Activated CD8-positive, alpha-beta T cell treated with anti-CD3 and anti-CD28 coated beads for 36 hours (primary cell): ENCODE measurements at regions not wholly inside any gene's neighbourhood (a gene's known extent, or its start where the extent isn't known, plus 50 kb on each side); places are given as distances from the start of the nearest gene placed in this dataset.

Source experiments
- ATAC-seq: fragments of 200-7000 bp; cut with Tn5 transposase; one replicate; pipeline ENCODE4 v1.10.0; 2021; ENCODE audit warnings: mild to moderate bottlenecking, moderate library complexity
- CTCF ChIA-PET: fragments of 350-600 bp; sonication (Branson Sonifier 250); formaldehyde crosslinking; loops from one replicate; lab custom pipeline; 2021; ENCODE audit warnings: antibody characterized with exemption; lab: Charles Lee
- POLR2A ChIA-PET: fragments of 350-600 bp; sonication (Branson Sonifier 250); formaldehyde crosslinking; loops from one replicate; lab custom pipeline; 2021; ENCODE audit warnings: antibody characterized with exemption; lab: Charles Lee
- DNase-seq: peaks from one replicate; pipeline ENCODE4 v3.0.0-alpha.2; 2020
- H3K27ac Mint-ChIP-seq: one replicate; pipeline ENCODE4 v1.8.0; 2021; ENCODE audit warnings: mild to moderate bottlenecking, mixed read lengths
- H3K27me3 Mint-ChIP-seq: one replicate; pipeline ENCODE4 v1.8.0; 2021; ENCODE audit warnings: mixed read lengths
- H3K36me3 Mint-ChIP-seq: one replicate; pipeline ENCODE4 v1.8.0; 2021; ENCODE audit warnings: low read depth, mixed read lengths
- H3K4me1 Mint-ChIP-seq: one replicate; pipeline ENCODE4 v1.8.0; 2021; ENCODE audit warnings: low read depth, mixed read lengths
- H3K4me3 Mint-ChIP-seq: one replicate; pipeline ENCODE4 v1.8.0; 2021; ENCODE audit warnings: mild to moderate bottlenecking, moderate library complexity, mixed read lengths
- H3K9me3 Mint-ChIP-seq: one replicate; pipeline ENCODE4 v1.8.0; 2021; ENCODE audit warnings: mixed read lengths
- intact Hi-C: fragments of 100-400 bp; cut with micrococcal nuclease; formaldehyde crosslinking; loops from one replicate; pipeline ENCODE4 v1.10.0; 2022
- TF ChIP-seq, protein P1 (sequence below): fragments of 200-600 bp; IDR thresholded peaks from one replicate; pipeline ENCODE4 v1.8.0; 2022; ENCODE audit warnings: antibody characterized with exemption, mild to moderate bottlenecking

DNA sequence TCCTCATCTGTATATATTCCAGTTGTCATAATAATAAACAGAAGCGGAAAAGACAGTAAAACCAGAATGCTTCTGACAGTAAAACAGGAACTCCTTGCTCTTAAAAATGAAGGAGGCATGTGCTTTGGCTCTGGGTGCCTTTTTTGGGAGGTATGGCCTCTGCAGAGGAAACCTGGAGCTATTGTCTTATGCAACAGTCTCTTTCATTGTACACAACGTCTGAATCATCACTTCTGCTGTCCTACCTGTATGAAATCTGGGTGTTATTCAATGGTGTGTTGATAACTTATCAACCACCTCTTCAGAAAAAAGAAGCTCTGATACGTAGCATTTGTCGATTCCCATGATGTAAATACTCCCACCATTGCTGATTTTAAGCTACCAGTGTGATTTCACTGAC is 64.8 kb downstream of the CDCA7 start:
- no peaks in the 10 kb centered on the region for H3K4me1 Mint-ChIP-seq

GRCh38 chr2:173424886-173425285 is 70.2 kb downstream of the CDCA7 start:
- H3K27me3 Mint-ChIP-seq = peaks cover 9% of the 10 kb centered on the region
- CTCF ChIA-PET = no interaction called here
- no peak for ATAC-seq
- POLR2A ChIA-PET = no interaction called here
- H3K4me3 Mint-ChIP-seq = no peak overlapping the region
- intact Hi-C loops = no loop called here
- no peaks in the 10 kb centered on the region for H3K4me1 Mint-ChIP-seq
- H3K36me3 Mint-ChIP-seq = no peaks in the 10 kb centered on the region
- H3K9me3 Mint-ChIP-seq = no peaks in the 10 kb centered on the region
- DNase-seq = no peak
- TF ChIP-seq, protein P1, sequence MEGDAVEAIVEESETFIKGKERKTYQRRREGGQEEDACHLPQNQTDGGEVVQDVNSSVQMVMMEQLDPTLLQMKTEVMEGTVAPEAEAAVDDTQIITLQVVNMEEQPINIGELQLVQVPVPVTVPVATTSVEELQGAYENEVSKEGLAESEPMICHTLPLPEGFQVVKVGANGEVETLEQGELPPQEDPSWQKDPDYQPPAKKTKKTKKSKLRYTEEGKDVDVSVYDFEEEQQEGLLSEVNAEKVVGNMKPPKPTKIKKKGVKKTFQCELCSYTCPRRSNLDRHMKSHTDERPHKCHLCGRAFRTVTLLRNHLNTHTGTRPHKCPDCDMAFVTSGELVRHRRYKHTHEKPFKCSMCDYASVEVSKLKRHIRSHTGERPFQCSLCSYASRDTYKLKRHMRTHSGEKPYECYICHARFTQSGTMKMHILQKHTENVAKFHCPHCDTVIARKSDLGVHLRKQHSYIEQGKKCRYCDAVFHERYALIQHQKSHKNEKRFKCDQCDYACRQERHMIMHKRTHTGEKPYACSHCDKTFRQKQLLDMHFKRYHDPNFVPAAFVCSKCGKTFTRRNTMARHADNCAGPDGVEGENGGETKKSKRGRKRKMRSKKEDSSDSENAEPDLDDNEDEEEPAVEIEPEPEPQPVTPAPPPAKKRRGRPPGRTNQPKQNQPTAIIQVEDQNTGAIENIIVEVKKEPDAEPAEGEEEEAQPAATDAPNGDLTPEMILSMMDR = no peak
- H3K27ac Mint-ChIP-seq = no peak overlapping the region

More for the DNA sequence above, 64.8 kb downstream of the CDCA7 start:
- Mint-ChIP-seq H3K9me3 (no peaks in the 10 kb centered on the region), H3K36me3 (no peaks in the 10 kb centered on the region), H3K27ac (no peak overlapping the region), H3K4me3 (no peak overlapping the region), H3K27me3 (peaks cover 10% of the 10 kb centered on the region)
- ChIA-PET POLR2A (interaction anchor here (0.7 kb wide), 1 partner anchor 760 kb away, joined by 3 read pairs; no protein-coding TSS in a partner anchor), CTCF (interaction anchor here (1.0 to 1.1 kb wide), 2 partner anchors 17 to 922 kb away, joined by 3 to 5 read pairs; no protein-coding TSS in a partner anchor)
- ATAC-seq = no peak
- TF ChIP-seq, protein P1 = no peak
- intact Hi-C loops = no loop called here
- no peak for DNase-seq

- Mint-ChIP-seq H3K4me3 (no peak overlapping the region), H3K9me3 (no peaks in the 10 kb centered on the region), H3K36me3 (no peaks in the 10 kb centered on the region), H3K4me1 (no peaks in the 10 kb centered on the region), H3K27me3 (peaks cover 7% of the 10 kb centered on the region), H3K27ac (no peak overlapping the region)
- DNase-seq (no peak), ATAC-seq (no peak)
- POLR2A ChIA-PET = no interaction called here
- CTCF ChIA-PET = interaction anchor here (1.2 to 1.8 kb wide), 2 partner anchors 25 to 27 kb away, joined by 3 to 7 read pairs; no protein-coding TSS in a partner anchor
- intact Hi-C loops = no loop called here
- TF ChIP-seq, protein P1 = no peak
These were observed 73.4 kb downstream of the CDCA7 start for GRCh38 chr2:173427887-173428668.

DNA sequence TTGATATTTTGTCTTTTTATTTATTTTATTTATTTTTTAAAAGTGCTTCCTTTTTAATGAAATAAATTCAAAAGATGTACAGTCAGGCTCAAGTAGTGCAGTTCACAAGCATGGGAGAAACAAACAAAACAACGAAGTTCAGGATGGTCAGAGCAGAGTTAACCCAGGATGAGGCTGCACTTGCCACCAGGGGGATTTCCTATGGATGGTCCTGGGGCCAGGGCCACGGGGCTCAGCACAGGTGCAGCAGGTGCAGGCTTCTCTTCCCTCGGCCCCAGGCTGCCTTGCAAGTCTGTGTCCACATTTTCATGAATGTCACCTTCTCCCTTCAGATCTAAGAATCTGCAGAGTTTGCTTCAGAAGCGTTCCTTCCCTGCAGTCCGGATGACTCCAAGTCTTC is 76.5 kb downstream of the CDCA7 start:
- intact Hi-C loops = no loop called here
- ATAC-seq (no peak), DNase-seq (no peak)
- no peaks in the 10 kb centered on the region for H3K36me3 Mint-ChIP-seq
- CTCF ChIA-PET = no interaction called here
- H3K27ac Mint-ChIP-seq = no peak overlapping the region
- peaks cover 7% of the 10 kb centered on the region for H3K4me1 Mint-ChIP-seq
- H3K27me3 Mint-ChIP-seq = peaks cover 15% of the 10 kb centered on the region
- no peak overlapping the region for H3K4me3 Mint-ChIP-seq
- TF ChIP-seq, protein P1 = no peak
- H3K9me3 Mint-ChIP-seq = no peaks in the 10 kb centered on the region
- POLR2A ChIA-PET = no interaction called here

- H3K36me3 Mint-ChIP-seq = no peaks in the 10 kb centered on the region
- TF ChIP-seq, protein P1 = no peak
- no peak overlapping the region for H3K27ac Mint-ChIP-seq
- H3K9me3 Mint-ChIP-seq = no peaks in the 10 kb centered on the region
- no peak overlapping the region for H3K4me3 Mint-ChIP-seq
- ChIA-PET CTCF (interaction anchor here (0.6 to 0.9 kb wide), 2 partner anchors 29 to 69 kb away, joined by 3 read pairs; no protein-coding TSS in a partner anchor), POLR2A (no interaction called here)
- H3K27me3 Mint-ChIP-seq = peaks cover 15% of the 10 kb centered on the region
- peaks cover 7% of the 10 kb centered on the region for H3K4me1 Mint-ChIP-seq
- intact Hi-C loops = no loop called here
- DNase-seq = no peak
- ATAC-seq = no peak
These were observed 77.5 kb downstream of the CDCA7 start for GRCh38 chr2:173432049-173432754.
